ENCODE measurements at regions not wholly inside any gene's neighbourhood (a gene's known extent, or its start where the extent isn't known, plus 50 kb on each side); places are given as distances from the start of the nearest gene placed in this dataset.
"Not testable (repeated sequence)": the region's sequence is repeated elsewhere in the genome, so short reads cannot be mapped to it uniquely, and the experiment has no call there.

- no peaks in the 10 kb centered on the region for H3K9me3 Mint-ChIP-seq
- H3K36me3 Mint-ChIP-seq (ENCODE audit: insufficient read depth in 2 of 2) = no peaks in the 10 kb centered on the region
- no peak overlapping the region for H3K4me3 Mint-ChIP-seq
- H3K27me3 Mint-ChIP-seq (ENCODE audit: low read depth) = no peaks in the 10 kb centered on the region
- ATAC-seq (replicated peaks in 1 of 2) (no peak), DNase-seq (no peak)
- H3K4me1 Mint-ChIP-seq (ENCODE audit: low read depth) = no peaks in the 10 kb centered on the region
- no peak overlapping the region for H3K27ac Mint-ChIP-seq
Measured at GRCh38 chr6:126718600-126719327, 378.8 kb downstream of the CENPW start.

- Mint-ChIP-seq H3K4me1 (ENCODE audit: low read depth) (no peaks in the 10 kb centered on the region), H3K9me3 (peaks cover 0 to 2% of the 10 kb centered on the region in 2 donors), H3K36me3 (ENCODE audit: insufficient read depth in 2 of 2) (no peaks in the 10 kb centered on the region), H3K27me3 (ENCODE audit: low read depth) (no peaks in the 10 kb centered on the region), H3K27ac (no peak overlapping the region), H3K4me3 (no peak overlapping the region)
- DNase-seq (no peak), ATAC-seq (replicated peaks in 1 of 2) (no peak)
Measured at GRCh38 chr6:126720304-126720703, 380.4 kb downstream of the CENPW start.

- ATAC-seq (replicated peaks in 1 of 2) (no peak), DNase-seq (no peak)
- Mint-ChIP-seq H3K36me3 (ENCODE audit: insufficient read depth in 2 of 2) (no peaks in the 10 kb centered on the region), H3K4me3 (no peak overlapping the region), H3K4me1 (ENCODE audit: low read depth) (no peaks in the 10 kb centered on the region), H3K9me3 (peaks cover 0 to 2% of the 10 kb centered on the region in 2 donors), H3K27me3 (ENCODE audit: low read depth) (no peaks in the 10 kb centered on the region), H3K27ac (no peak overlapping the region)
Measured at GRCh38 chr6:126721581-126722160, 381.8 kb downstream of the CENPW start.

GRCh38 chr6:126722411-126722810 lies 382.5 kb downstream of the CENPW start:
- no peak overlapping the region for H3K4me3 Mint-ChIP-seq
- DNase-seq (no peak), ATAC-seq (replicated peaks in 1 of 2) (no peak)
- H3K36me3 Mint-ChIP-seq (ENCODE audit: insufficient read depth in 2 of 2) = no peaks in the 10 kb centered on the region
- H3K9me3 Mint-ChIP-seq = peaks cover 0 to 3% of the 10 kb centered on the region in 2 donors
- H3K27ac Mint-ChIP-seq = no peak overlapping the region
- H3K4me1 Mint-ChIP-seq (ENCODE audit: low read depth) = no peaks in the 10 kb centered on the region
- H3K27me3 Mint-ChIP-seq (ENCODE audit: low read depth) = no peaks in the 10 kb centered on the region

GRCh38 chr6:126723541-126724170 lies 383.7 kb downstream of the CENPW start:
- H3K4me1 Mint-ChIP-seq (ENCODE audit: low read depth) = no peaks in the 10 kb centered on the region
- H3K9me3 Mint-ChIP-seq = peaks cover 0 to 6% of the 10 kb centered on the region in 2 donors
- ATAC-seq (replicated peaks in 1 of 2) = no peak
- H3K36me3 Mint-ChIP-seq (ENCODE audit: insufficient read depth in 2 of 2) = no peaks in the 10 kb centered on the region
- no peak for DNase-seq
- no peak overlapping the region for H3K4me3 Mint-ChIP-seq
- H3K27me3 Mint-ChIP-seq (ENCODE audit: low read depth) = no peaks in the 10 kb centered on the region
- H3K27ac Mint-ChIP-seq = no peak overlapping the region

DNA sequence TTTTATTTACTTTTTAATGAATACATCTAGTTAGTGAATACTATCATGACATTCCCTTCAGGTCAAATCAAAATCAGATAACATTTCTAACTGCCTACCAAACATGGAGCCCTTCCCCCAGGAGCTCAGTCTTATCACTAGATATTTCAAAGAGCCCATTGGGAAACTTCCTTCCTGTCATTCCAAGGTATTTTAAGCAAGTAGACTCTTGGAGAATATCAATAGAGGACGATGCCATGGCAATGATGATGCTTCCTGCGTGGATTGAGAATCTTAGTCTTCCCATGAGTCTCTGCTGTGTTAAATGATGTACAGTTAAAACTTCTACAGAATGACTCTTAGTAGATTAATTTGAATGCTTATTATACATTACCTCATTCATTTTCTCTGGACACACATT lies 384.9 kb downstream of the CENPW start:
- DNase-seq (no peak), ATAC-seq (replicated peaks in 1 of 2) (no peak)
- Mint-ChIP-seq H3K27ac (no peak overlapping the region), H3K4me3 (no peak overlapping the region), H3K36me3 (ENCODE audit: insufficient read depth in 2 of 2) (no peaks in the 10 kb centered on the region), H3K27me3 (ENCODE audit: low read depth) (no peaks in the 10 kb centered on the region), H3K9me3 (peaks cover 0 to 6% of the 10 kb centered on the region in 2 donors), H3K4me1 (ENCODE audit: low read depth) (no peaks in the 10 kb centered on the region)

- H3K27ac Mint-ChIP-seq; ATAC-seq (replicated peaks in 1 of 2); H3K36me3 Mint-ChIP-seq (ENCODE audit: insufficient read depth in 2 of 2); H3K9me3 Mint-ChIP-seq; H3K4me3 Mint-ChIP-seq; H3K27me3 Mint-ChIP-seq (ENCODE audit: low read depth); H3K4me1 Mint-ChIP-seq (ENCODE audit: low read depth); DNase-seq: not testable (repeated sequence)
Measured at GRCh38 chr6:126726454-126726853, 386.5 kb downstream of the CENPW start.

- H3K27me3 Mint-ChIP-seq (ENCODE audit: low read depth) = no peaks in the 10 kb centered on the region
- H3K9me3 Mint-ChIP-seq = peaks cover 0 to 2% of the 10 kb centered on the region in 2 donors
- H3K4me3 Mint-ChIP-seq = no peak overlapping the region
- DNase-seq = no peak
- no peaks in the 10 kb centered on the region for H3K36me3 Mint-ChIP-seq (ENCODE audit: insufficient read depth in 2 of 2)
- no peak for ATAC-seq (replicated peaks in 1 of 2)
- no peak overlapping the region for H3K27ac Mint-ChIP-seq
- H3K4me1 Mint-ChIP-seq (ENCODE audit: low read depth) = no peaks in the 10 kb centered on the region
Measured at GRCh38 chr6:126738146-126738545, 380.3 kb upstream of the RSPO3 start.

DNA sequence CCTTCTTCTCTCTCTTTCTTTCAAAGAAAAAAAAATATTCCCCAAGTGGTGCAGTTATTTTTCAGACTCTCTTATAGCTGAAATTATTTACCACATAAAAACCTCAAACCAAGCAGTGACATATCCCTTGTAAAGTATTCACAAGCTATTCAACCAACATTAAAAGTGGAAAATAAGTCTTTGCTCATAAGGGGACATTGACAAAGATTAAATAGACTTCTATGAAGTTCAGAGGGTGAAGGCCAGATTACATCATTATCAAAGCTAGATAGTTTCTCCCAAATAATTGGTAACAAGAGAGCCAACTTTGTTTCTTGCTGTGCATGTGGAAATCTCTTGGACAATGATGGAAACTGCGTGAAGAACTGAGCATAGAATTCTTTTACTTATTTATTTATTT lies 379.8 kb upstream of the RSPO3 start:
- H3K9me3 Mint-ChIP-seq = peaks cover 0 to 2% of the 10 kb centered on the region in 2 donors

DNA sequence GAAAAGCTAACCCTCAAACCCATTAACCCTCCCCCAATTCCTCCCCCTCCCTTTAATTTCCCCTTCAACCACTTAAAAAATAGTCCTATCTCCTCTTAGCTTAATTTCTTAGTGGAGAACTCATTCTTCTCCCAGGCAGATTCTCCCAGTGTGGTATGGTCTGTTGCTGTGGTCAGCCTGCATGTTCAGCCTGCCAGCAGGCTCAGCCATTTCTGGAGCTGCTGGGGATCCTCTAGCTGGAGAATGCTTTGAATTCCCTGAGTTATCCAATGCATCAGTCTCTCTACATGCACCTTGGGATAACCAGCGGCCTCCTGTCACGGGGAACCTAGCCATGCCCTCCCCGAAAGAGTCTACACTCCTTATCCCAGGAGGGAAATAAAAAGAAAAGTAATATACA lies 375.4 kb upstream of the RSPO3 start:
- H3K27me3 Mint-ChIP-seq (ENCODE audit: low read depth) = no peaks in the 10 kb centered on the region

More for the DNA sequence above, 379.8 kb upstream of the RSPO3 start:
- H3K4me3 Mint-ChIP-seq = no peak overlapping the region
- no peaks in the 10 kb centered on the region for H3K27me3 Mint-ChIP-seq (ENCODE audit: low read depth)
- no peak for ATAC-seq (replicated peaks in 1 of 2)
- no peaks in the 10 kb centered on the region for H3K36me3 Mint-ChIP-seq (ENCODE audit: insufficient read depth in 2 of 2)
- H3K4me1 Mint-ChIP-seq (ENCODE audit: low read depth) = no peaks in the 10 kb centered on the region
- no peak for DNase-seq
- H3K27ac Mint-ChIP-seq = no peak overlapping the region

GRCh38 chr6:126747728-126748540 lies 370.5 kb upstream of the RSPO3 start:
- Mint-ChIP-seq H3K9me3 (peaks cover 4 to 10% of the 10 kb centered on the region in 2 donors), H3K36me3 (ENCODE audit: insufficient read depth in 2 of 2) (no peaks in the 10 kb centered on the region), H3K27me3 (ENCODE audit: low read depth) (no peaks in the 10 kb centered on the region), H3K27ac (no peak overlapping the region), H3K4me1 (ENCODE audit: low read depth) (no peaks in the 10 kb centered on the region), H3K4me3 (no peak overlapping the region)
- DNase-seq (no peak), ATAC-seq (replicated peaks in 1 of 2) (no peak)

More for the DNA sequence above, 375.4 kb upstream of the RSPO3 start:
- no peak for ATAC-seq (replicated peaks in 1 of 2)
- H3K36me3 Mint-ChIP-seq (ENCODE audit: insufficient read depth in 2 of 2) = no peaks in the 10 kb centered on the region
- no peaks in the 10 kb centered on the region for H3K4me1 Mint-ChIP-seq (ENCODE audit: low read depth)
- H3K4me3 Mint-ChIP-seq = no peak overlapping the region
- H3K27ac Mint-ChIP-seq = no peak overlapping the region
- H3K9me3 Mint-ChIP-seq = no peaks in the 10 kb centered on the region
- DNase-seq = no peak

GRCh38 chr6:126753606-126754005 lies 364.9 kb upstream of the RSPO3 start:
- no peak overlapping the region for H3K27ac Mint-ChIP-seq
- H3K27me3 Mint-ChIP-seq (ENCODE audit: low read depth) = no peaks in the 10 kb centered on the region
- no peak for ATAC-seq (replicated peaks in 1 of 2)
- H3K9me3 Mint-ChIP-seq = peaks cover 12 to 18% of the 10 kb centered on the region in 2 donors
- no peak overlapping the region for H3K4me3 Mint-ChIP-seq
- DNase-seq = no peak
- no peaks in the 10 kb centered on the region for H3K36me3 Mint-ChIP-seq (ENCODE audit: insufficient read depth in 2 of 2)
- no peaks in the 10 kb centered on the region for H3K4me1 Mint-ChIP-seq (ENCODE audit: low read depth)

GRCh38 chr6:126761854-126762253 lies 356.6 kb upstream of the RSPO3 start:
- no peak for DNase-seq
- no peak overlapping the region for H3K4me3 Mint-ChIP-seq
- H3K36me3 Mint-ChIP-seq (ENCODE audit: insufficient read depth in 2 of 2) = no peaks in the 10 kb centered on the region
- H3K27ac Mint-ChIP-seq = no peak overlapping the region
- ATAC-seq (replicated peaks in 1 of 2) = no peak
- H3K4me1 Mint-ChIP-seq (ENCODE audit: low read depth) = no peaks in the 10 kb centered on the region
- peaks cover 3 to 6% of the 10 kb centered on the region in 2 donors for H3K9me3 Mint-ChIP-seq
- no peaks in the 10 kb centered on the region for H3K27me3 Mint-ChIP-seq (ENCODE audit: low read depth)
